Stimulated activated CD8-positive, alpha-beta memory T cell treated with anti-CD3 and anti-CD28 coated beads, Interleukin-4, amount 100 ng/mL, for 48 hours (primary cell): ENCODE measurements at regions not wholly inside any gene's neighbourhood (a gene's known extent, or its start where the extent isn't known, plus 50 kb on each side); places are given as distances from the start of the nearest gene placed in this dataset.

Experiments
- DNase-seq: peaks from one replicate; pipeline ENCODE4 v3.0.0-alpha.2; 2020

DNA sequence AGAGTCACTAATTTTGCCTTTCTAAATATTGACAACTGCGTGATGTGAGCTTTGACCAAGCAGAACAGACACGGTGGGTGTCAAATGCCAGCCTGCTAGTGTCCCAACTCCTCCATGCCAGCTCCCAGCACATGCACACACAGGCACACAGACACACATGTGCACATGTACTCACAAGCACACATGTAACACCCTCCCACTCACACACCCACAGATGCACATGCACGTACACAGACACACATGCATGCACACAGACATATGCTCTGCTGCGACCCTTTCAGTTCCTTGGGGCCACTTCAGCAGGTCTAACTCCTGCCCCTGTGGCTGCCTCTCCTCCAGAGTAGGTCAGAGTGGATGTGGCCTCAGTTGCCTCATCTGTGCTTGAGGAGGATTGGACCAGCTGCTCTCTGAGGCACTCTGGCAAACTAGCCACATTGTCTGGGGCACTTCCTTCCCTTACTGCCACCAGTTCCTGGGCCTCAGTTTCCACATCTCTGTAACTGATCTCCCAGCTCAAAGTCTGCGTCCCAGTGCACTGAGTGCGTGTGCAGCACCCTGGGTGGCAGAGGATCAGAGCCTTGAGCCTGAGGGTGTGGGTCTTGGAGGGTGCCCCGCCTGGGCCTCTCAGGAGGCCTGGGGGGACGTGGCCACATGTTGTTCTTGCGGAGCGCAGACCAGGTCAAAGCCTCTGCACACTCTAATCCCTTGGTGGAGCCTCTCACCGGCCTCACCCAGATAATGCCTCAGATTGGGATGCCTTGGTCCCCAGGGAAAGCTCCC, 55.0 kb upstream of the PRR23E start:
- no peak for DNase-seq

DNA sequence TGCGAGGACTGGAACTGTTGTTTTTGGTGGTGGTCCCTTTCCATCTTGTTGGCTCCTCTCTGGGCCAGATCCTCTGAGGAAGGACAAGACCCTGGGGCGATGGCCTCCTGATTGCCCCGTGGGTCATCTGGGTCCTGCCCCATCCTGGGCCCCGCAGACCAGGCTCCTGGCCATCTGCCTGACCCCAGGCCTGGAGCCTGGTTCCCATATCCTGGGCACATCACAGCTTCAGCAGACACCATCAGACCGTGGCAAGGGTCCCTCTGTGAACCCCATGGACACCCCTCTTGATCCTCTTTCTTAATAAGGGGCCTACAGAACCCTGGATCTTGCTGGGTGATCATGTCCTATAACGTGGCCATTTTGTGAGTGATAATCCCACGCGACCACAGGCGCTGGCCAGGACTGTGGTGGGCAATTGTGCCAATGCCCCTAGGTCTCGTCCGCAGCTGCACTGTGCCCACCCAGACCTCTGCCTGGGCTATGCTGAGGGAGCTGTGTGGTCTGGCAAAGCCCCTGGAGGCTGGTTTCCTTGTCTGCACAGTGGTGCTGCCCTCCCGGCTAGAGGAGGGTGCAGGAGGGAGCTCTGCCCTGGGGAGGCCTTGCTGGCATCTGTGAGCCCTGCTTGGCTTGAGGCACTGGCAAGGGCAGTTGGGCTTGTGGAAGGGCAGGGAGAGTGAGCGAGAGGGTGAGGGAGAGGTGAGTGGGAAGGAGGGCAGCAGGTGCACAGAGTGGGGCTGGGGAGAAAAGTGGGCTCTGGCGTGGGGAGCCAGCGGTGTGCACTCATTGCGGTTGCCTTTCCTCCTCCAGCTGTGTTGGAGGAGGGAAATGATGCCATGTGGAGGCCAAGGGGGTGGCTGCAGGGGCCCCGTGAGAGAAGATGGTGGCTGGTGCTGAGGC, 53.1 kb upstream of the PRR23E start:
- DNase-seq, result no peak

DNA sequence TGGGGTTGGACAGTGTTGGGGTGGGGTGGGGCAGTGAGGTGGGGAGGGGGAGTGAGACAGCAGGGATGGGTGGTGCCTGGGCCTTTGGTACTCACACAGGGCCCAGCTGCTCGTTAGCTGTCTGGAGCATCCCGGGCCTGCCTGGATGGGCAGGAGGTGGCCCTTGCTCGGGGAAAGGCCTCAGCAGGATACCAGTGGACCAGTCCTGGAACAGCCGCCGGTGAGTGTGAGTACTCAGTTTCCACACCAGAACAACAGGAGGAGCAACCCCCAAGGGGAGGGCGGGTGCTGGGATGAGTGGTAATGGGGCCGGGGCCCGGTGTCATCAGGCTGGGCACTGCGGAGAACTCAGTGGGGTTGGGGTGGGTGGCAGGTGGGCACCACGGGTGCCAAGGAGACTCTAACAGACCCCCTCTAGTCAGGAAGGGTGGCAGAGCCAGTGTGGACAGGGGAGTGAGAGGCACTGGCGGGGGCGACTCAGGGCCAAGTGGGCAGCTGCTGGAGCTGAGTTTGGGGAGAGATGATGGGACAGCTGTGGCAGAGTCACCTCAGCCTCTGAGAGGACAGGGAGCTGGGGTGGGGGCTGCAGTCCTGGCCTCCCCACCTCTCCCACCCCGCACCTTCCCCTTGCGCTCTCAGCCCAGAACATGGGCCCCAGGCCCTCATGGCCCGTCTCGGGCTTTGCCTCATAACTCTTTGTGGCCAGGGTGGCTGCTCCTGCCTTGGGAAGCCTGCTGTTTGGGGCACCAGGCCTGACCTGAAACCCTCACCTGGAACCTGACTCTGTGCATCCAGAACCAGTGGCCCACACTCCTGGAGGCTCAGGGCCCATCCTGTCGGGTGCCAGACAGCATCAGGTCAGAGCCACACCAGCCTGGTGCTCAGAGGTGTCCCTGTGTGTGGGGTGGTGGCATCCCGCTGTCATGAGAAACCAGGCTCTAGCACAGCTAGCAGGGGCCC, 52.1 kb upstream of the PRR23E start:
- no peak for DNase-seq

DNA sequence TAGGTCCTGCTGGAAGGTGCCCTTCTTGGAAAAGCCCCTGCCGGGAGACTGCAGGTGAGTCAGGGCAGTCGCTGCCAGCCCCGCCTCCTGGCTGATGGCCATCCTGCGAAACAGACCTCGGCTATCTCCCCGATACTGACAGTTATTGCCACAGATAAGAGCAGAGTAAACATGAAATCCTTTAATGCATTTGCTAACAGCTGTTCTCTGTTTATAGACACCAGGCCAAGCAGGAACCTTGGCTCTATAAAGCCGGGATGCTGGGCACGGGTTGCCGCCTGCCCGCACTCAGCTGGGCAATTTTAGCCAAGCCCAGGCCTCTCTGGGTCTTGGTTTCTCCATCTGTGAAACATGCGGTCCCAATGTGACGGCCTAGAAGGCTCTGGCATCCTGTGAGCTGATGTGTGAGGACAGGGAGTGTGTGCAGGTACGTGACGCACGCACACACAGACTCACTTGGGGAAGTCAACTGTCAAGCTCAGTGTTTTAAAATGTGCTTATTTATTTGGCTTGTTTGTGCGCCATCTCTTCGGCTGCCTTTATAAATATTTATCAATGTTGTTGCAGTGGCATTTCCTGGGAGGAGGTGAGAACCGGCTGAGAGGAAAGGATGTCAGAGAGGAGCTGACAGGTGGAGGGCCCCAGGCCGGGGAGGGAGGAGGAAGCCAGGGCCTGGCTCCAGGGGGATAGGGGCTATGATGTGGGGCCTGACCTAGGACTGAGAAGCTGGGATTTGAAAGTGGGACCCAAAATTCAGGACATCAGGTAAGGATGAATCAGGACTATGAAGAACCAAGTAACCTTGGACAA, 50.8 kb upstream of the PRR23E start:
- no peak for DNase-seq
